GM19452 (cell line): ENCODE measurements at regions not wholly inside any gene's neighbourhood (a gene's known extent, or its start where the extent isn't known, plus 50 kb on each side); places are given as distances from the start of the nearest gene placed in this dataset.
"Not testable (repeated sequence)": the region's sequence is repeated elsewhere in the genome, so short reads cannot be mapped to it uniquely, and the experiment has no call there.

Experiments used
- ATAC-seq: cut with Tn5 transposase; IDR thresholded peaks from one replicate; pipeline ENCODE4 v1.9.1; 2021; ENCODE audit not compliant: unreplicated experiment

GRCh38 chrY:22113990-22114389, 68.7 kb downstream of the RBMY1F start:
- ATAC-seq = not testable (repeated sequence)

- not testable (repeated sequence) for ATAC-seq
Observed at GRCh38 chrY:22108165-22108564, 74.6 kb downstream of the RBMY1F start.

- ATAC-seq = not testable (repeated sequence)
Observed at GRCh38 chrY:22101547-22101946, 81.2 kb downstream of the RBMY1F start.

GRCh38 chrY:22097310-22097709, 85.4 kb downstream of the RBMY1F start:
- ATAC-seq = not testable (repeated sequence)

- ATAC-seq = not testable (repeated sequence)
Observed at GRCh38 chrY:22085975-22086645, 96.6 kb downstream of the RBMY1F start.

- not testable (repeated sequence) for ATAC-seq
Observed at GRCh38 chrY:22072270-22072669, 110.5 kb downstream of the RBMY1F start.

- not testable (repeated sequence) for ATAC-seq
Observed at GRCh38 chrY:22060149-22060548, 122.6 kb downstream of the RBMY1F start.

GRCh38 chrY:22013010-22013409, 95.2 kb upstream of the RBMY1E start:
- not testable (repeated sequence) for ATAC-seq

GRCh38 chrY:22001163-22001562, 83.3 kb upstream of the RBMY1E start:
- not testable (repeated sequence) for ATAC-seq

- ATAC-seq = peak; percentile 89
Observed at GRCh38 chrY:21987222-21987621, 69.4 kb upstream of the RBMY1E start.

GRCh38 chrY:21980937-21981336, 63.1 kb upstream of the RBMY1E start:
- ATAC-seq = not testable (repeated sequence)

GRCh38 chrY:21980348-21980747, 62.5 kb upstream of the RBMY1E start:
- ATAC-seq = not testable (repeated sequence)

- ATAC-seq = not testable (repeated sequence)
Observed at GRCh38 chrY:21979106-21979505, 61.3 kb upstream of the RBMY1E start.

GRCh38 chrY:21978204-21978603, 60.4 kb upstream of the RBMY1E start:
- not testable (repeated sequence) for ATAC-seq
